H1 (cell line): ENCODE measurements at regions not wholly inside any gene's neighbourhood (a gene's known extent, or its start where the extent isn't known, plus 50 kb on each side); places are given as distances from the start of the nearest gene placed in this dataset.
A peak's percentile ranks its signal among the peaks of the same experiment; 100 is the strongest.

Experiments used
- CTCF ChIA-PET: fragments of 300-600 bp; sonication (Branson Sonifier 250); formaldehyde crosslinking; loops from one replicate; lab custom pipeline; 2021; ENCODE audit not compliant: partially characterized antibody; lab: Charles Lee
- POLR2A ChIA-PET: fragments of 300-600 bp; sonication (Branson Sonifier 250); formaldehyde crosslinking; loops from one replicate; lab custom pipeline; 2021; ENCODE audit warnings: inconsistent platforms; ENCODE audit not compliant: partially characterized antibody; lab: Charles Lee
- DNase-seq, 2 experiments: peaks; one replicate each; pipeline versions ENCODE4 v3.0.0 to v3.0.0-alpha.2; 2010 to 2022; ENCODE audit warnings: low spot score in 2 of 2, low read depth in 1 of 2, mixed read lengths in 1 of 2
- FAIRE-seq: peaks from 2 replicates; lab custom pipeline; 2011; peaks lifted over from hg19 to GRCh38; lab: Jason Lieb, UNC
- H2AFZ ChIP-seq: 2 replicates; pipeline ENCODE4 v1.8.1; 2012; ENCODE audit warnings: low read length, inconsistent platforms
- H2AK5ac ChIP-seq: 2 replicates; pipeline ENCODE4 v1.6.1; 2013; ENCODE audit warnings: low read depth, low read length
- H2BK120ac ChIP-seq: replicated peaks from 2 replicates; pipeline ENCODE3; 2013; ENCODE audit warnings: low read depth, low read length, inconsistent platforms
- H2BK12ac ChIP-seq: 2 replicates; pipeline ENCODE4 v1.6.1; 2013; ENCODE audit warnings: low read depth, low read length
- H2BK15ac ChIP-seq: 2 replicates; pipeline ENCODE4 v1.6.1; 2013; ENCODE audit warnings: low read length
- H2BK20ac ChIP-seq: 2 replicates; pipeline ENCODE4 v1.6.1; 2013; ENCODE audit warnings: low read length
- H2BK5ac ChIP-seq: 2 replicates; pipeline ENCODE4 v1.6.1; 2013; ENCODE audit warnings: low read depth, low read length
- H3K14ac ChIP-seq: 2 replicates; pipeline ENCODE4 v1.6.1; 2013; ENCODE audit warnings: inconsistent platforms; ENCODE audit not compliant: insufficient read length
- H3K18ac ChIP-seq: 2 replicates; pipeline ENCODE4 v1.6.1; 2013; ENCODE audit warnings: low read length; ENCODE audit errors: extremely low read depth
- H3K23ac ChIP-seq: 2 replicates; pipeline ENCODE4 v1.6.1; 2013; ENCODE audit warnings: inconsistent platforms; ENCODE audit not compliant: insufficient read length
- H3K23me2 ChIP-seq: 2 replicates; pipeline ENCODE4 v1.6.1; 2013; ENCODE audit warnings: low read depth, low read length
- H3K27ac ChIP-seq: 2 replicates; pipeline ENCODE4 v1.6.1; 2011; ENCODE audit warnings: low read depth, low read length, inconsistent platforms
- H3K27me3 ChIP-seq, 4 experiments: replicated peaks in 1 of 4; 1 replicate in 1 of 4; 2 replicates in 3 of 4; pipeline versions ENCODE4 v1.6.1 to v1.8.1; 2011 to 2013; ENCODE audit warnings: low read length in 3 of 4, mild to moderate bottlenecking in 3 of 4, inconsistent platforms in 2 of 4, mixed read lengths in 2 of 4, moderate library complexity in 1 of 4; ENCODE audit not compliant: control insufficient read depth in 3 of 4, insufficient read depth in 3 of 4; ENCODE audit errors: extremely low read depth in 1 of 4
- H3K36me3 ChIP-seq, 4 experiments: 2 replicates each; pipeline versions ENCODE4 v1.6.1 to v1.8.1; 2011 to 2013; ENCODE audit warnings: mild to moderate bottlenecking in 4 of 4, low read length in 3 of 4, moderate library complexity in 2 of 4, control low read depth in 1 of 4, inconsistent platforms in 1 of 4; ENCODE audit not compliant: insufficient read depth in 4 of 4, control insufficient read depth in 2 of 4
- H3K4ac ChIP-seq: replicated peaks from 2 replicates; pipeline ENCODE3; 2013; ENCODE audit warnings: low read length, low read depth, mixed read lengths, inconsistent platforms; ENCODE audit not compliant: insufficient read length
- H3K4me1 ChIP-seq, 4 experiments: replicated peaks in 1 of 4; 1 replicate in 1 of 4; 2 replicates in 3 of 4; pipeline versions ENCODE4 v1.6.1 to v1.8.1; 2011 to 2013; ENCODE audit warnings: low read length in 3 of 4, inconsistent platforms in 2 of 4, mixed read lengths in 1 of 4; ENCODE audit not compliant: insufficient read depth in 4 of 4, control insufficient read depth in 3 of 4
- H3K4me2 ChIP-seq, 2 experiments: 2 replicates each; pipeline versions ENCODE4 v1.6.1 to v1.8.1; 2011 to 2013; ENCODE audit warnings: low read depth in 2 of 2, low read length in 2 of 2, control low read depth in 1 of 2, inconsistent platforms in 1 of 2, mild to moderate bottlenecking in 1 of 2; ENCODE audit not compliant: insufficient read depth in 1 of 2
- H3K4me3 ChIP-seq, 4 experiments: fragments of 200-600, 300-600 bp in 1 of 4; sonication (generic), shearing (Covaris generic), sonication (Bioruptor Twin) in 1 of 4; 2 replicates each; pipeline versions ENCODE4 v1.5.1 to v1.8.1; 2011 to 2016; ENCODE audit warnings: low read length in 4 of 4, low read depth in 3 of 4, control low read depth in 2 of 4, inconsistent platforms in 2 of 4, mild to moderate bottlenecking in 2 of 4, mixed read lengths in 1 of 4, moderate library complexity in 1 of 4; ENCODE audit not compliant: insufficient read depth in 2 of 4; ENCODE audit errors: extremely low read depth in 1 of 4
- H3K56ac ChIP-seq: replicated peaks from 2 replicates; pipeline ENCODE3; 2013; ENCODE audit warnings: low read depth, mild to moderate bottlenecking, mixed read lengths, low read length, inconsistent platforms; ENCODE audit not compliant: insufficient read length
- H3K79me1 ChIP-seq: 2 replicates; pipeline ENCODE4 v1.6.1; 2013; ENCODE audit warnings: low read depth, low read length, control low read depth
- H3K79me2 ChIP-seq, 2 experiments: 2 replicates each; pipeline versions ENCODE4 v1.6.1 to v1.8.1; 2012 to 2013; ENCODE audit warnings: low read length in 2 of 2, mild to moderate bottlenecking in 2 of 2, inconsistent platforms in 1 of 2; ENCODE audit not compliant: insufficient read depth in 2 of 2, control insufficient read depth in 1 of 2
- H3K9ac ChIP-seq, 4 experiments: replicated peaks in 1 of 4; 1 replicate in 1 of 4; 2 replicates in 3 of 4; pipeline versions ENCODE4 v1.6.1 to v1.8.1; 2011 to 2013; ENCODE audit warnings: low read depth in 3 of 4, low read length in 3 of 4, control low read depth in 2 of 4, mild to moderate bottlenecking in 2 of 4, moderate library complexity in 2 of 4, inconsistent platforms in 1 of 4; ENCODE audit errors: extremely low read depth in 1 of 4
- H3K9me3 ChIP-seq, 2 experiments: 2 replicates each; pipeline versions ENCODE4 v1.6.1 to v1.8.1; 2012 to 2013; ENCODE audit warnings: mild to moderate bottlenecking in 2 of 2, moderate library complexity in 2 of 2, control low read depth in 1 of 2, inconsistent platforms in 1 of 2, low read depth in 1 of 2, low read length in 1 of 2, mixed read lengths in 1 of 2; ENCODE audit not compliant: insufficient read depth in 2 of 2
- H4K20me1 ChIP-seq, 2 experiments: replicated peaks in 1 of 2; 2 replicates each; pipeline versions ENCODE3 to v1.8.1; 2011 to 2013; ENCODE audit warnings: inconsistent platforms in 2 of 2, low read length in 2 of 2, mild to moderate bottlenecking in 1 of 2; ENCODE audit not compliant: insufficient read depth in 2 of 2, control insufficient read depth in 1 of 2
- H4K5ac ChIP-seq: 2 replicates; pipeline ENCODE4 v1.6.1; 2013; ENCODE audit warnings: low read length, low read depth, mixed read lengths, inconsistent platforms; ENCODE audit not compliant: insufficient read length
- H4K8ac ChIP-seq: 2 replicates; pipeline ENCODE4 v1.8.0; 2013; ENCODE audit warnings: mild to moderate bottlenecking, moderate library complexity, low read length, inconsistent platforms; ENCODE audit not compliant: insufficient read depth; ENCODE audit errors: extremely low read depth
- H4K91ac ChIP-seq: replicated peaks from 2 replicates; pipeline ENCODE3; 2013; ENCODE audit warnings: low read length, mixed read lengths, inconsistent platforms; ENCODE audit not compliant: insufficient read length
- EGR1 ChIP-seq: IDR thresholded peaks from 2 replicates; pipeline ENCODE4 v1.6.1; 2011; ENCODE audit warnings: low read depth, low read length, borderline replicate concordance
- RAD21 ChIP-seq, 2 experiments: IDR thresholded peaks in 1 of 2; conservative IDR thresholded peaks in 1 of 2; 2 replicates each; pipeline ENCODE4 v1.6.1; 2011; ENCODE audit warnings: low read depth in 2 of 2, low read length in 2 of 2, improper control_type of control experiment in 1 of 2, inconsistent platforms in 1 of 2, mild to moderate bottlenecking in 1 of 2, moderate library complexity in 1 of 2
- TEAD4 ChIP-seq: IDR thresholded peaks from 2 replicates; pipeline ENCODE4 v1.6.1; 2012; ENCODE audit warnings: low read depth, low read length, inconsistent platforms, mixed read lengths
- WGBS, 2 experiments: shearing (Covaris generic) in 1 of 2; methylation state at CpG; one replicate each; pipeline versions ENCODE4 v1.1.6 to v1.1.7; 2013 to 2015; ENCODE audit warnings: low lambda C conversion rate in 2 of 2, mixed read lengths in 2 of 2, inconsistent platforms in 1 of 2, low coverage in 1 of 2, missing lambda C conversion rate in 1 of 2; ENCODE audit not compliant: insufficient replicate concordance in 2 of 2, insufficient coverage in 1 of 2, insufficient read length in 1 of 2; ENCODE audit errors: extremely low coverage in 1 of 2, missing lambda C conversion rate in 1 of 2; 5-methylcytosine and 5-hydroxymethylcytosine counted together

- Histone ChIP-seq H2AK5ac (no peak overlapping the region), H2BK12ac (no peak overlapping the region), H3K9ac (no peak overlapping the region), H3K56ac (no peak overlapping the region), H3K23ac (no peak overlapping the region), H3K4me3 (no peak overlapping the region), H3K18ac (no peak overlapping the region), H3K79me1 (no peaks in the 10 kb centered on the region), H3K23me2 (no peaks in the 10 kb centered on the region), H4K20me1 (no peaks in the 10 kb centered on the region), H3K4me2 (no peak overlapping the region), H4K8ac (peak overlapping the region; percentile 9), H4K91ac (no peak overlapping the region), H3K9me3 (no peaks in the 10 kb centered on the region), H2BK15ac (no peak overlapping the region), H3K27me3 (no peaks in the 10 kb centered on the region), H3K36me3 (no peaks in the 10 kb centered on the region), H3K4ac (no peak overlapping the region), H3K27ac (no peak overlapping the region), H2BK20ac (no peak overlapping the region), H2BK120ac (no peak overlapping the region), H2AFZ (0 out of 2 replicates have a peak overlapping the region, but pooled peaks have one; percentile 60), H4K5ac (no peak overlapping the region), H3K14ac (no peak overlapping the region), H3K79me2 (no peaks in the 10 kb centered on the region), H3K4me1 (no peaks in the 10 kb centered on the region), H2BK5ac (no peak overlapping the region)
- 88% methylated on average over 16 of the region's 16 CpGs; no CpG with 5 or more reads in 1 of the 2 experiments for WGBS, 2 experiments
- FAIRE-seq: no peak
- POLR2A ChIA-PET: interaction anchor here (0.9 to 1.2 kb wide), 2 partner anchors 9 to 89 kb away, joined by 3 to 4 read pairs; no protein-coding TSS in a partner anchor
- CTCF ChIA-PET: interaction anchor here (0.6 to 13.2 kb wide), 26 partner anchors 8 to 548 kb away, joined by 3 to 129 read pairs (median 5); no protein-coding TSS in a partner anchor
- no peak for DNase-seq
- TF ChIP-seq TEAD4 (no peak), RAD21 (IDR thresholded peaks at IDR 0.05 in 1 of 2, conservative IDR thresholded peaks at IDR 0.05 in 1 of 2; ENCODE audit: low read depth in 2 of 2, low read length in 2 of 2) (0 out of 4 replicates have a peak, but pooled peaks of 1 of the 2 experiments have one; percentile 4), EGR1 (no peak)
Measured at GRCh38 chr14:95444132-95445129, 72.0 kb downstream of the SYNE3 start.
